PC-9 (cell line): ENCODE measurements at regions not wholly inside any gene's neighbourhood (a gene's known extent, or its start where the extent isn't known, plus 50 kb on each side); places are given as distances from the start of the nearest gene placed in this dataset.

Experiments used
- EZH2 ChIP-seq: fragments of 200-600 bp; sonication (generic); IDR thresholded peaks from 2 replicates; pipeline ENCODE4 v1.8.0; 2017; ENCODE audit warnings: antibody characterized with exemption, low read depth
- TF ChIP-seq, protein P1 (sequence below): fragments of 200-600 bp; sonication (generic); conservative IDR thresholded peaks from 2 replicates; pipeline ENCODE4 v1.6.1; 2017; ENCODE audit warnings: mixed run types, antibody characterized with exemption, mild to moderate bottlenecking, moderate library complexity

- no peak for TF ChIP-seq EZH2
- TF ChIP-seq, protein P1, sequence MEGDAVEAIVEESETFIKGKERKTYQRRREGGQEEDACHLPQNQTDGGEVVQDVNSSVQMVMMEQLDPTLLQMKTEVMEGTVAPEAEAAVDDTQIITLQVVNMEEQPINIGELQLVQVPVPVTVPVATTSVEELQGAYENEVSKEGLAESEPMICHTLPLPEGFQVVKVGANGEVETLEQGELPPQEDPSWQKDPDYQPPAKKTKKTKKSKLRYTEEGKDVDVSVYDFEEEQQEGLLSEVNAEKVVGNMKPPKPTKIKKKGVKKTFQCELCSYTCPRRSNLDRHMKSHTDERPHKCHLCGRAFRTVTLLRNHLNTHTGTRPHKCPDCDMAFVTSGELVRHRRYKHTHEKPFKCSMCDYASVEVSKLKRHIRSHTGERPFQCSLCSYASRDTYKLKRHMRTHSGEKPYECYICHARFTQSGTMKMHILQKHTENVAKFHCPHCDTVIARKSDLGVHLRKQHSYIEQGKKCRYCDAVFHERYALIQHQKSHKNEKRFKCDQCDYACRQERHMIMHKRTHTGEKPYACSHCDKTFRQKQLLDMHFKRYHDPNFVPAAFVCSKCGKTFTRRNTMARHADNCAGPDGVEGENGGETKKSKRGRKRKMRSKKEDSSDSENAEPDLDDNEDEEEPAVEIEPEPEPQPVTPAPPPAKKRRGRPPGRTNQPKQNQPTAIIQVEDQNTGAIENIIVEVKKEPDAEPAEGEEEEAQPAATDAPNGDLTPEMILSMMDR, result no peak
Measured at GRCh38 chr1:87885278-87886025, 556.8 kb downstream of the LMO4 start.
